ENCODE measurements at regions not wholly inside any gene's neighbourhood (a gene's known extent, or its start where the extent isn't known, plus 50 kb on each side); places are given as distances from the start of the nearest gene placed in this dataset.
"Not testable (repeated sequence)": the region's sequence is repeated elsewhere in the genome, so short reads cannot be mapped to it uniquely, and the experiment has no call there.

DNA sequence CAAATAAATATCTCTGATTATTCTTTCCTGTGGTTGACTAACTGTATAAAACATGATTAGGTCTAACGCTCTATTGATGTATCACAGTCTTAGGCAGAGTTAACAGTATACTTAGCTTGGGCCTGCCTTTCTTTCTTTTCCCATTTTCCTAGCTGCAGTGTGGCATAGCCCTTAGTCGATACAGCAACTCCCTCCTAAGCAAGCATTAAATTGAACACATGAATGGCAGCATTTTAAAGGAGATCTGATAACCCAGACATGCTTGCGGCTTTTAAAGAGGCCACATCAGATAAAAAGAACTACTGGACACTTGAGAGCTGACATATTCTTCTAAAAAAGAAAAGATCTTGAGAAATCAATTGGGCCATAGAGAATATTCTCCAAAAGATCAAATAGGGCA is 312.0 kb upstream of the TMPRSS15 start:
- DNase-seq (ENCODE audit: low spot score) = no peak
- no peak for FAIRE-seq

DNA sequence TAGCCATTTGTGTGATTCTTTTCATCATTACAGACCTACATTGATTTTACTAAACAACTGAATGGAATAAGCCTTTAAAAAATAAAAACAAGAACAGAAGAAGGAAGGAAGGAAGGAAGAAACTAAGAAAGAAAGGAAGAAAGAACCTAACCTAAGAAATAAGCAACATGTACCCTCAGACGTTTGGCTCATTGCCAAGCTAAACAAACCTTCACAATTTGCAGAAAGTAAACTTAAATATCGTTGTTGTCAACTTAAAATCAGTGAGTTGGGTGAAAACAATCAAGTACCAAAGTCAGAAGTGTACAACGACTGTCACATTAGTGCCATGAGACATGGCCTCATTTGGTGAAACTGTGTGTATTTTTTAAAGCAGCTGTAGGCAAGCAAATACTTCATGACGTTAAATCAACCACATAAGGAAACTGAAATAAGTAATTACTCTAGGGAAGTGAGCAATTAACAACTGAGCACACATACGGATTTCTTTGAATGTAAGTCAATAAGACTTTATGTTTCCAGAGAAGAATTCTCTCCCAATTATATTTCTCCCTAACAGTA is 313.1 kb upstream of the TMPRSS15 start:
- DNase-seq (ENCODE audit: low spot score) (no peak), FAIRE-seq (no peak)

DNA sequence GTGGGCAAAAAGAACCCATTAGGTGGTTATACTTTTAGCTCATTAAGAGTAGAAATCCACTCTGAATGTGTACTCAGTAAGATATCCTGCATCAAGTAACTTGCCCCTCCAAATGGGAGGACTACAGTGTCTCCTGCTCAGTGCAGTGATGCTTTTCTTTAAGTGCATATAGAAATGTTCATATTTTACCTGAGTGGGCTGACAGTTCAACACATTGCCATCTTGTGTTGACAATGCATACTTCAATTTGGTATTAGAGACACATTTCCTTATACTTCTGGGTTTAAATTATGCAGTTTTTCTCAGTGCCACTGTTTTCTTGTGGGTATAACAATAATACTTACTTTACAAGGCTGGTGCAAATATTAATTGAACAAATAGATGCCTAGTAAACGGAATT is 318.6 kb upstream of the TMPRSS15 start:
- FAIRE-seq (no peak), DNase-seq (ENCODE audit: low spot score) (no peak)

DNA sequence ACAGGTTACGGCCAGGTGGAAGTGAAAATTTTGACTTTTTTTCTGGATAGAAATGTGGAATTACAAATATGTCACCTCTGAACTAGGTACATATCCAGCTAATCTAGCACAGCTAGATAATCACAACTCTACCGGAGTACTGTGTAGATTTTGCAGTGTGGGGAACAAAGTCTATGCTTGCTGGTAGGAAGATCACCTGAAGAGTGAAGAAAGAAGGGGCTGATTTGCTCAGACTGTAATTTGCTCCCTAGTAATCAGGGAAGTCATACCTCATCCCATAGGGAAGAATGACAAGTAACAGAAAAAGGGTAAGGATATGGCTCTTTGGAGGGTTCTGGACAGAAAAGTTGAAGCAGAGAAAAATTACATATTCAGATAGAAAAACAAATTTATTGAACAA is 319.6 kb upstream of the TMPRSS15 start:
- no peak for DNase-seq (ENCODE audit: low spot score)
- no peak for FAIRE-seq

DNA sequence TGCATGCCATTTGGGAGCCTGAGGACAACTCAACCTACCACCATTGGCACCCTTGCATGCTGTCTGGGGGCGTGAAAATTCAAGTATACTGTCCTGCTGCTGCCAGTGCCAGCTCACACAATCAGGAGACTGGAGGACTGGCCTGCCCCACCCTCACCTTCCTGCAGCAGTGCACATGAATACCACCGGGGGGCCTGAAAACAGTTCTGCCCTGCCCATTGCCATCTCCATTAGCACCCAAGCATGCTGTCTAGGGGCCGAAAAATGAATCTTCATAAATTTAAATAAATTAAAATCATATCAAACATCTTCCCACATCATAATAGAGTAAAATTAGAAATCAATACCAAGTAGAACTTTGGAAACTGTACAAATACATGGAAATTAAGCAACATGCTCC is 322.1 kb upstream of the TMPRSS15 start:
- no peak for FAIRE-seq

DNA sequence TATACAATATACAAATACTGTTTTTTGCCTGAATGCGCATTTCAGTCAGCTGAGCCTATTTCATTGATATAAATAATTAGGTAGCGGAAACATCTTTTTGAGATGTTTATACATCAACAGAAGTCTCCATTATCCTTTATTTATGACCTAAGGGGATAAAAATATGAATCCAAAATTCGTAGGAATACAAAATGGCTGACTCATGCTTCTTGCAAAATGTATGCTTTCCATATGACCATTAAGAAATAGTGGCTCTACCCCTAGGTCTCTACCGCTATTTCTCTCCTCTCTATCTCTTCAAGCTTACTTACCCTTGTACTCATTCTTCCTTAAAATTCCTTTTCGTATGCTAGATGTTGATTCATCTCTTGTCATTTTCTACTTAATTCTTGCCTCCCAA is 338.4 kb upstream of the TMPRSS15 start:
- FAIRE-seq = no peak

More for the DNA sequence above, 322.1 kb upstream of the TMPRSS15 start:
- DNase-seq (ENCODE audit: low spot score) = no peak

DNA sequence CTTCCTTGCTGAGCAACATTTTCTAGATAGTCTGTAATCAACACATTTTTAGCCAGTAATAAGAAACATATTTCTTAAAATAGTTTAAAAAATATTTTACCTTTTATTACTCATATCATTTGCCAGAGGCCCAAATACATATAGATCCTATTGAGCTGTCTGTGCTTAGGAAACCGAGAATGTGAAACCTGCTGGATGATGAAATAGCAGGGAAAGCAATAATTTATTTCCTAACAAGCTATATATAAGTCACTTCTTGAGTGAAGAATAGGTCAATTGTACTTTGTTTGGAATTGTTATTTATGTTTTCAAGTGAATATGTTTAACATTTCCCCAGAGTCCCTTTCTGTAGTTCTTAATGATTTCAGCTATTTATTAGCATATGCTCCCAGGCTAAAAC is 339.9 kb upstream of the TMPRSS15 start:
- no peak for FAIRE-seq
- DNase-seq (ENCODE audit: low spot score) = no peak

More for the DNA sequence above, 338.4 kb upstream of the TMPRSS15 start:
- DNase-seq (ENCODE audit: low spot score) = no peak

DNA sequence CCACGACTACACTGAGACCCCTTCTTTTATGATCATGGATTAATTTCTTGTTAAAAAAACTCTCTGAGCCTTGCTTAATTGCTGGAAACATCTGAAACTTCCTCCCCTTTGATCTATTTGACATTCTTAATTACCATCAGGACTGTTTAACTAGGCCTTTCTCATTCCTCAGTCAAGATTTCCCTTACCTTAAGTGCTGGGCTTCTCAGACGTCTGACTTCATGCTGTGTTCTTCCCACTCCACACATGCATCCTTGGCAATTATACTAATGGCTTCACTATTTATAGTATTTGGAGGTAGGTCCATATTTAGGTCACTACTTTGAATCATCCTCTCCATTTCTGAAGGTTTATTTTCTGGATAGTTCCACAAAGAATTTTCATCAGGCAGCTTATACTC is 341.3 kb upstream of the TMPRSS15 start:
- DNase-seq (ENCODE audit: low spot score) (no peak), FAIRE-seq (no peak)

DNA sequence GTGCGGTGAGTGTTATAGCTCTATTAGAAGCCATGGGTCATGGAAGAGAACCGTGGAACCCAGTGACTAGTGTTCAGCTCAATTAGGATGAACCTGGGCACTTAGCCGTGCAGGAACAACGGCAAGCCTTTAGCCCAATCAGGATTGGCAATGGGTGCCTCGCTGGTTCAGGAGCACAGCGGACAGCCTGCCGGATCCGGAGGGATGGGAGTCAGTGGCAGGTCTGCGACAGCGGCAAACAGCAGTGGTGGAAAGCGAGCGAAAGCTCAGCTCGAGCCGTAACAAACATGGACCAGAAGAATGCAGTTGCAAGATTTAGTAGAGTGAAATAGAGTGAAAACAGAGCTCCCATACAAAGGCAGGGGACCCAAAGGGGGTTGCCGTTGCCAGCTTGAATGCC is 349.3 kb upstream of the TMPRSS15 start:
- not testable (repeated sequence) for DNase-seq (ENCODE audit: low spot score); FAIRE-seq

DNA sequence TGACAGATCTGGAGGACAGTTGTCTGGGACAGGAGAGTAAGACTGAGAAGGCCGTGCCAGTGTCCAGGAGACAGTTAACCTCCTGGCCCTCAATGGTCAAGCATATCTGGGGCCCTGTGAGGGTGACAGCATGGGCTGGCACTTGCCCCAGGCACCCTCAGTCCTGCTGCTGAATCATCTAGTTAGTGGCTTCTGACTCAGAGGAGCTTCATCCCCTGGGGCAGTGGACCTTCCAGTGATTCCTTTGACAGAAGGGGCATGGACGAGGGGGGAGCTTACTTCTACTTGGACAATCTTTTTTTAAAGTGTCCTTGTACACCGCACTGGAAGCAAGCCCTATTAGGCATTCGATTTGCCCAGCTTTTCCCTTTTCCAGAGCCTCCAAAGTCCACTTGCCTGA is 352.7 kb upstream of the TMPRSS15 start:
- FAIRE-seq (peak; percentile 79), DNase-seq (ENCODE audit: low spot score) (peak; percentile 79)

DNA sequence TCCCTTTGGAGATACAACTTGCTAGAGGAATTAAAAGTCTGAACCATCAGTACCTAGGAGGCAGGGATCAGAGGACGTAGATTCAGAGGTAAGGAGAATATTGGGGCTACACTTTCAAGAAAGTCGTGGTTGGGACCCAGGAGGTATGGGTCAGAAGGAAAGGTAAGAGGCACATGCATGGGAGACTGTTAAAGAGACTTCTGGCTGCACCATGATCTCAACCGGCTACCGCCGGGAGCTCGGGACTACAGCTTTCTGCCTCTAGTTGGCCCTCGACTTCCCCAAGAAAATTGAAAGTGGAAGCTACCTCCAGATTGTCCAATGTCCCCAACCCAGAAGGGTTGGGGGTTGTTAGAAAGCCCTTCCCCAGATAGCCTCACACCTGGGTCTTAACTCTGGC is 355.7 kb upstream of the TMPRSS15 start:
- DNase-seq (ENCODE audit: low spot score) (no peak), FAIRE-seq (no peak)

DNA sequence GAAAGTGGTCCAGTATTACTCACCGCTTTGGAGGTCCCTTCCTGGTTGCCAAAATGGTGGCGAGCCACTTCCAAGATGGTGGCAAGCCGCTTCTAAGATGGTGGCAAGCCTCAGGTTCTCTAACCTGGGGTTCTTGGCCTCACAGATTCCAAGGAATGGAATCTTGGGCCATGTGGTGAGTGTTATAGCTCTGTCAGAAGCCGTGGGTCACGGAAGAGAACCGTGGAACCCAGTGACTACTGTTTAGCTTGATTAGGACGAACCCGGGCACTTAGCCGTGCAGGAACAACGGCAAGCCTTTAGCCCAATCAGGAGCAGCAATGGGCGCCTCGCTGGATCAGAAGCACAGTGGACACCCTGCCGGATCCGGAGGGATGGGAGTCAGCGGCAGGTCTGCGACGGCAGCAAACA is 356.2 kb upstream of the TMPRSS15 start:
- FAIRE-seq (no peak), DNase-seq (ENCODE audit: low spot score) (no peak)

DNA sequence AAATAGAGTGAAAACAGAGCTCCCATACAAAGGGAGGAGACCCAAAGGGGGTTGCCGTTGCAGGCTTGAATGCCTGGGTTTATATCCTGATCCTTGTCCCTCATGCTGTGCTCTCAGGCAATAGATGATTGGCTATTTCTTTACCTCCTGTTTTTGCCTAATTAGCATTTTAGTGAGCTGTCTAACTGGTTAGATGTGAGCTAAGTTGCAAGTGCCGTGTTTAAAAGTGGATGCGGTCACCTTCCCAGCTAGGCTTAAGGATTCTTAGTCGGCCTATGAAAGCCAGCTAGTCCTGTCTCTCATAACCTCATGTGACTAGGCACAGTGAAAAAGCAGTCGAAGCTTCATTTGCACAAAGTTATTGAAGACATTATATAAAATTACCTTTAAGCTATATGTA is 356.7 kb upstream of the TMPRSS15 start:
- FAIRE-seq (no peak), DNase-seq (ENCODE audit: low spot score) (no peak)

DNA sequence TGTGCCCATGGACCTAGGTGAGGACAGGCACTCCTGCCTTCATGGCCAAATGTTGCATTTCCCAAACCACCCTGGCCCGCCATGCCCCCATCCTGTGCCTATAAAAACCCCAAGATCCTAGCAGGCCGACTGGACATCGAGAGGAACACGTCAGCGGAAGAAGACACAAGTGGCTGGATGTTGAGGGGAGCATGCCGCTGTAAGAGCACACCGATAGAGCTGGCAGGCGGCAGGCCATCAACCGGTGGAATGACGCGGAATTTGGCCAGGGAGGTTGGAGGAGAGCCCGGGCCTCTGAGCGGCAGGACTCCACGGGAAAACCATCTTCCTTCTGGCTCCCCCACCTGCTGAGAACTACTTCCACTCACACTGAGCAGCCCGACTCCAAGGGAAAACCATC is 361.1 kb upstream of the TMPRSS15 start:
- DNase-seq (ENCODE audit: low spot score) (no peak), FAIRE-seq (no peak)

DNA sequence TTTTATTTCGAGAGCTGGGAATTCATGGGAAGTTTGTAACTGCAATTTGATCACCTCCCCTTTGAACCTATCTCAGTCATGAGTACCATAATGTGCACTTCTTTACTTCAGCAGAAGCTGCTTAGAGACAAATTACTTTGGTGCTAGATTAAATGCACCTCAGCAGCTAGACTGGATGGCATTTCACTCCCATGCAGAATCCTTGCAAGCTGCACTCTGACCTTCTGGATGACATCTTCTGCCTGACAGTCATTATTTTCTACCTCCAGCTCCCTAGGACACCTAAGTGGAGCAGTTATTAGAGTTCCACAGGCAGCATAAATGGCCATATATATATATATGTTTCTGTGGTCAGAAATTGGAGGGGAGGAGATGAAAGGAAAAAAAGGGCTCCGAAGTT is 366.0 kb upstream of the TMPRSS15 start:
- no peak for FAIRE-seq
- DNase-seq (ENCODE audit: low spot score) = no peak

DNA sequence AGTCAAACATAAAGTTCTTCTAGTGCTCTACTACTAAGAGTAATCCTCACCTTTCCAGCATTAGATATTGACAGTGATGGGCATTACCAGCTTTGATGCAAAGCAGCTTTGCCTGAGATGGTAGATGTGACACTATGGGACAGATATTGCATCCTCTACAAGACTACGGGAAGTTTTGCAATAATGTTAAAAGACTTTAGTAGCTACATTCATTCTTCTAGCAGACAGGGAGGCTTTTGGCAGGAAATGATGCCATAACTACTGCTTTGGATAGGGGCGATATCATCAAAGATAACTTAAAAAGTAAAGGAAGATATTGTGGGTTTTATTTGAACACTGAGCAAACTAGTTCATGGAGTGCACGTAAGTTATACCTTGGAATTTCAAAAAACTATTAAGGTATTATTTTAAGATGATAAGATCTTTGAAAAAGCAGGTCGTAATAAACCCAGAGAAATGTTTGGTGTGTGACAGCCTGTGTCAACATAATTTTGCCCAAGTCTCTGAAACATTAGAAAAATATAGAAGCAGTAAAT is 368.3 kb upstream of the TMPRSS15 start:
- FAIRE-seq (no peak), DNase-seq (ENCODE audit: low spot score) (no peak)

DNA sequence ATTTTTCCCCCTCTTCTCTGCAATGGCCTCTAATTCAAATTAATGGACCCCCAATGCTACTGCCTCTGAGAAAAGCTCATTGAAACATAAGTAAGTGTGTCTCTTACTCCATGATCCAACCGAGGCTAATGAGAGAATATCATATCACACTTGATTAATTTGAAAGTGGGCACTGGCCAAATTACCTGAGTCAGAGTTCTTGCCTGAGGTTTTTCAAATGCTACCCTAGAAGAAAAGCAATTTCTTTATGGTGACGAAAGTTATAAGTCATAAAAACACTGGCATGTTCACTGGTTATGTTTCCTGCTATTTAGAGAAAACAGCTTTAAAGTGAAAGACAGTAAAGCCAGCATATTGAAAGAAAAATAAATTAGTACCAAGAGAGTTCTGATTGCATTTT is 368.8 kb upstream of the TMPRSS15 start:
- FAIRE-seq (no peak), DNase-seq (ENCODE audit: low spot score) (peak; percentile 20)

DNA sequence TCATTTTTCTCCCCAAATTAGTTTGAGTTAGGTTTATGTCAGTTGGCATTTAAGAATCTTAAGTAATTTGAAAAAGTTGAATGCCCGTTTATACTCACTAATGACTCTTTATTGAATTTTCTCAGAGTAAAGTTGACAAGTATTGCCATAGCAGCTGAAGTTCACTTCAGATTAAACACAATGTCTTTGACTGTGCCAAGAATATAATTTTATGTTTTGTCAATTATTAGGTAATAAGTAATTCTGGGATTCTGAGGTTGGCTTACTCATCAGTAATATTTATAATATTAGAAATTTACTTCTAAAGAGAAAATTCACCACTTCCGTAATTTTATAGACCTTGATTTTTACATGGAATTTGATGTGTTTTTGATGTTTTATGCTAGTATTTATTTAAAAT is 369.3 kb upstream of the TMPRSS15 start:
- no peak for FAIRE-seq
- DNase-seq (ENCODE audit: low spot score) = no peak

DNA sequence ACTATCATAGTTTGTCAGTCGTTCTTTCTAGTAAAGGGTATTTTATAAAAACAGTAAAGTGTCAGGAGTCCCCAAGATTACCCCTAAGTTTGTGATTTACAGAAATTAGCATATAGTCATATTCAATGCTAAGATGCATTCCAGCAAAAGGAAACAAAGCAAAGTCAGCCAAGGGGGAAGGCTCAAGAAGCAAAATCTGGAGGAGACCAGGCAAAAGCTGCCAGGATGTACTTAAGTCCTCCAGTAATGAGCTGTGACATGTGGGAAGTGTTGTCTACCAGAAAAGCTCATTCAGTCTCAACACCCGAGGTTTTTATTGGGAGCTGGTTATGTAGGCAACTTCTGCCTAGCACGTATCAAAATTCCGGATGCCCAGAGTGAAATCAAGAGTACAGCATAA is 373.4 kb upstream of the TMPRSS15 start:
- no peak for FAIRE-seq
- DNase-seq (ENCODE audit: low spot score) = no peak

DNA sequence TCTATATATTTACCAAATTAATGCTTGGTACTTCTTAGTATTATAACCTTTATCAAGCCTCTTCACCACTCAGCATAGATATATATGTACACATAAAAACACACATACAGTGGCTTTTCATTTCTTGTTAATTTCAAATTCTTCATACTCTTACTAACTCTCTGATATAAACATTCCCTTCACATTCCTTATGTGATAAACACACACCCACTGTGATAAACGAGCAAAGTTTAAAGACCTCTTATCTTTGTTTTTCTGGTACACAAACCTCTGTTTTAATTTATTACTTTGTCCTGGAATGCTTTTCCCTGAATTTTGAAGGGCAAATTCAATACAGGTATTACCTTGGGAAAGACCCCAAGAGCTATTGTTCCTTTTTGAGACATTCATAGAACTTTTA is 379.1 kb upstream of the TMPRSS15 start:
- DNase-seq (ENCODE audit: low spot score) (no peak), FAIRE-seq (no peak)

DNA sequence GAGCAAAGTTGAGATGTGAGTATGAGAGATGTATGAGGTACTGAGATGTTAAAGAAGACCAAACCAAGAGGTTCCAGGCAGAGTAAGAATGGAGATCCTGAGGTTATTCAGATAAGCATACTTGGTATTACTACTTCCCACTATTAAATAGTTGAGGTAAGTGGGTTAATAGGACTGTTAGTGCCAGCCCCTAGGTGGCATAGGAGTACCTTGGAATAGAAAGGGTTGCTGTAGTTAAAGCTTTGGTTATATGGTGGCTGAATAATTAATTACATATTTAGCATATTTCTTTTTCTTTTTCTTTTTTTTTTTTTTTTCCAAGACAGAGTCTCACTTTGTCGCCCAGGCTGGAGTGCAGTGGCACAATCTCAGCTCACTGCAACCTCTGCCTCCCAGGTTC is 397.9 kb upstream of the TMPRSS15 start:
- FAIRE-seq (no peak), DNase-seq (ENCODE audit: low spot score) (peak; percentile 22)

DNA sequence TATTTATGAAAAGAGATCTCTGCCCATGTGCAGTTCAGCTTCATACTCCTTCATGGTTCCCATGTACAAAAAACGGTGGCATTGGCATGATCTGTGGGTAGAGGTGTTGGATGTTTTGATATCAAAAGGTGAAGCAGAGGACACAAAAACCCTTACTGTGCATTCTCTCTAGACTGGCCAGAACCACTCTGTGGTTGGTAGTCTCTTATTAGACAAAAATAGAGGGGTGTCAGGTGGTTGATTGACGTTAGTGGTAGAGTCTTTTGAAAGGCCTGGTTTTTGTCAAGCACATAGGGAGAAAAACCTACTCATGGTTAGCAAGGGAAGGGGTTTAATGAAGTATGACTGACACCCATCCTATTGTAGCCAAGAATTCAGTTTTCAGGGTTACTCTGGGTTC is 400.0 kb upstream of the TMPRSS15 start:
- DNase-seq (ENCODE audit: low spot score) = no peak
- no peak for FAIRE-seq

DNA sequence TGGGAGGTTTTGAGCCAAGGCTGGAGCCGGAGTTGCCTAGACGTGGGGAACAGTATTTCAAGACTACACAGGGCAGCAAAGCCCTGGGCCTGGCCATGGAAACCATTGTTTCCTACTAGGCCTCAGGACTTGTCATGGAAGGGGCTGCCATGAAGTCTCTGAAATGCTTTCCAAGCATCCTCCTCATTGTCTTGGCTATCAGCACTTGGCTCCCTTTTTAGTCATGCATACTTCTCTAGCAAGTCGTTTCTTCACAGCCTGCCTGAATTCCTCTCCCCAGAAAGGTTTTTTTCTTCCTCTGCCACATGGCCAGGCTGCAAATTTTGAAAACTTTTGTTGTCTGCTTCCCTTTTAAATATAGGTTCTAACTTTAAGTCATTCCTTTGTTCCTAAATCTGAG is 406.6 kb upstream of the TMPRSS15 start:
- DNase-seq (ENCODE audit: low spot score) = no peak
- FAIRE-seq = no peak

DNA sequence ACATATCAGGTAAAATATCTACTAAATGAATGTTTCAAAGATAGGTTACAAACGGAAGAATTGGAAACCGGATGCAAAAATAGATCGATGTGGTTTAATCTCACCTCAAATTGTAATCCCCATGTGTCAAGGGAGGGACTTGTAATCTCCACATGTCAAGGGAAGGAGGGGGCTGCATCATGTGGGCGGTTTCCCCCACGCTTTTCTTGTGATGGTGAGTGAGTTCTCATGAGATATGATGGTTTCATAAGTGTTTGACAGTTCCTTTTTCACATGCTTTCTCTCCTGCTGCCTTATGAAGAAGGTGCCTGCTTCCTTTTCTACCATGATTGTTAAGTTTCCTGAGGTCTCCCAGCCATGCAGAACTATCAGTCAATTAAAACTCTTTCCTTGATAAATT is 408.7 kb upstream of the TMPRSS15 start:
- FAIRE-seq (no peak), DNase-seq (ENCODE audit: low spot score) (no peak)

All from RCC 7860 (cell line).